ENCODE measurements at regions not wholly inside any gene's neighbourhood (a gene's known extent, or its start where the extent isn't known, plus 50 kb on each side); places are given as distances from the start of the nearest gene placed in this dataset.

DNA sequence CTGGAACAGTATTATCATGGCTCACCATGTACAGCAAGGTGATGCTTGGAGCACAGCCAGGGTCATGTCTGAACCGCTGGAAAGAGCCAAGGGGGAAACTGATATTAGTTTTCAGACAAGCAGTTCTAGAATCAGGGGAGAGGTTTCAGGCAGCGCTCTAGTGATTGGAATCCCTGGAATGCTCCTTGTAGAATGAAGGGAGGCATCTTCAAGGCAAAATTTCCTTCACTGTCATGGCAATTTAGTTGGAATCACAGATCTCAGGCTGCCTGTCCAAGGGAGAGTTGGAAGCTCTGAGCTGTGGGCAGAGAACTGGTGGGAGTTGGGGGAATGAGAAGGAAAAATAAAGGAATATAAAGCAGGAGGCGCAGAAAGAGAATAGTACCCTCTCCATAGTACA, 737.1 kb downstream of the PTPRU start:
- no peak for TF ChIP-seq POLR2A (IDR thresholded peaks at IDR 0.05)
- TF ChIP-seq, protein P1, sequence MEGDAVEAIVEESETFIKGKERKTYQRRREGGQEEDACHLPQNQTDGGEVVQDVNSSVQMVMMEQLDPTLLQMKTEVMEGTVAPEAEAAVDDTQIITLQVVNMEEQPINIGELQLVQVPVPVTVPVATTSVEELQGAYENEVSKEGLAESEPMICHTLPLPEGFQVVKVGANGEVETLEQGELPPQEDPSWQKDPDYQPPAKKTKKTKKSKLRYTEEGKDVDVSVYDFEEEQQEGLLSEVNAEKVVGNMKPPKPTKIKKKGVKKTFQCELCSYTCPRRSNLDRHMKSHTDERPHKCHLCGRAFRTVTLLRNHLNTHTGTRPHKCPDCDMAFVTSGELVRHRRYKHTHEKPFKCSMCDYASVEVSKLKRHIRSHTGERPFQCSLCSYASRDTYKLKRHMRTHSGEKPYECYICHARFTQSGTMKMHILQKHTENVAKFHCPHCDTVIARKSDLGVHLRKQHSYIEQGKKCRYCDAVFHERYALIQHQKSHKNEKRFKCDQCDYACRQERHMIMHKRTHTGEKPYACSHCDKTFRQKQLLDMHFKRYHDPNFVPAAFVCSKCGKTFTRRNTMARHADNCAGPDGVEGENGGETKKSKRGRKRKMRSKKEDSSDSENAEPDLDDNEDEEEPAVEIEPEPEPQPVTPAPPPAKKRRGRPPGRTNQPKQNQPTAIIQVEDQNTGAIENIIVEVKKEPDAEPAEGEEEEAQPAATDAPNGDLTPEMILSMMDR (IDR thresholded peaks at IDR 0.05): no peak
